ENCODE measurements at regions not wholly inside any gene's neighbourhood (a gene's known extent, or its start where the extent isn't known, plus 50 kb on each side); places are given as distances from the start of the nearest gene placed in this dataset.

- no peak overlapping the region for H3K27ac ChIP-seq
- TF ChIP-seq CTCF (conservative IDR thresholded peaks at IDR 0.05): no peak
Observed at GRCh38 chr9:107938801-107939386, 449.3 kb upstream of the KLF4 start.

- TF ChIP-seq CTCF (conservative IDR thresholded peaks at IDR 0.05): no peak
- H3K27ac ChIP-seq: peak overlapping the region; percentile 32
Observed at GRCh38 chr9:107935931-107936330, 446.4 kb upstream of the KLF4 start.

GRCh38 chr9:107933516-107933915 is 443.9 kb upstream of the KLF4 start:
- TF ChIP-seq CTCF (conservative IDR thresholded peaks at IDR 0.05): no peak
- no peak overlapping the region for H3K27ac ChIP-seq

GRCh38 chr9:107933097-107933496 is 443.5 kb upstream of the KLF4 start:
- no peak for TF ChIP-seq CTCF (conservative IDR thresholded peaks at IDR 0.05)

GRCh38 chr9:107932601-107933000 is 443.0 kb upstream of the KLF4 start:
- H3K27ac ChIP-seq: no peak overlapping the region
- TF ChIP-seq CTCF (conservative IDR thresholded peaks at IDR 0.05): no peak

More at GRCh38 chr9:107933097-107933496, 443.5 kb upstream of the KLF4 start:
- no peak overlapping the region for H3K27ac ChIP-seq

- TF ChIP-seq CTCF (conservative IDR thresholded peaks at IDR 0.05): no peak
- no peak overlapping the region for H3K27ac ChIP-seq
Observed at GRCh38 chr9:107932046-107932445, 442.5 kb upstream of the KLF4 start.

- H3K27ac ChIP-seq: no peak overlapping the region
- no peak for TF ChIP-seq CTCF (conservative IDR thresholded peaks at IDR 0.05)
Observed at GRCh38 chr9:107931071-107931715, 441.6 kb upstream of the KLF4 start.
